ENCODE measurements at regions not wholly inside any gene's neighbourhood (a gene's known extent, or its start where the extent isn't known, plus 50 kb on each side); places are given as distances from the start of the nearest gene placed in this dataset.

DNA sequence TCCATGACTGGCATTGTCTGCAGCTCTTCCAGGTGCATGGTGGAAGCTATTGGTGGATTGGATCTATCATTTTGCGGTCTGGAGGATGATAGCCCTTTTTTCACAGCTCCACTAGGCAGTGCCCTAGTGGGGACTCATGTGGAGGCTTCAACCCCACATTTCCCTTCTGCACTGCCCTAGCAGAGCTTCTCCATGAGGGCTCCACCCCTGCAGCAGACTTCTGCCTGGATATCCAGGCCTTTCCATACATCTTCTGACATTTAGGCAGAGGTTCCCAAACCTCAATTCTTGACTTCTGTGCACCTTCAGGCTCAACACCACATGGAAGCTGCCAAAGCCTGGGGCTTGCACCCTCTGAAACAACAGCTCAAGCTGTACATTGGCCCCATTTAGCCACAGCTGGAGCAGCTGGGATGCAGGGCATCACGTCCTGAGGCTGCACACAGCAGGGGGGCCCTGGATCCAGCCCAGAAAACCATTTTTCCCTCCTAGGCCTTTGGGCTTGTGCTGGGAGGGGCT is 800.2 kb upstream of the MIR17HG start:
- Histone ChIP-seq H2AFZ (replicated peaks; ENCODE audit: low read length, poor library complexity) (no peak overlapping the region), H3K23ac (ENCODE audit: low read depth, low read length) (no peak overlapping the region), H2AK9ac (replicated peaks; ENCODE audit: low read depth, low read length, poor library complexity) (no peak overlapping the region), H4K5ac (ENCODE audit: low read depth, low read length) (no peak overlapping the region), H3K9me3 (ENCODE audit: control insufficient read depth, insufficient read depth, low read length) (peaks cover 5% of the 10 kb centered on the region; the same call in 1 of the 2 replicates), H3K4me3 (ENCODE audit: insufficient read depth, low read depth, low read length) (no peak overlapping the region), H3K14ac (replicated peaks; ENCODE audit: low read depth, low read length) (no peak overlapping the region), H4K91ac (ENCODE audit: insufficient read depth, low read depth, low read length) (no peak overlapping the region), H3K36me3 (ENCODE audit: control insufficient read depth, insufficient read depth, low read length) (no peaks in the 10 kb centered on the region), H2BK15ac (ENCODE audit: low read depth, low read length) (no peak overlapping the region), H3K56ac (ENCODE audit: extremely low read depth, insufficient read depth, low read length) (no peak overlapping the region), H3K9me1 (ENCODE audit: insufficient read depth, low read length) (no peaks in the 10 kb centered on the region), H3K9ac (ENCODE audit: low read depth, low read length) (no peak overlapping the region), H3K79me1 (ENCODE audit: low read depth in 1 of 2, low read length in 2 of 2) (no peaks in the 10 kb centered on the region), H2BK120ac (ENCODE audit: low read depth, low read length) (no peak overlapping the region), H3K4me1 (ENCODE audit: control insufficient read depth, insufficient read depth, low read length) (no peaks in the 10 kb centered on the region), H3K4me2 (ENCODE audit: low read depth, low read length) (no peak overlapping the region), H2AK5ac (ENCODE audit: low read depth, low read length) (no peak overlapping the region), H3K27me3 (ENCODE audit: control insufficient read depth, insufficient read depth, low read length) (no peaks in the 10 kb centered on the region), H2BK20ac (ENCODE audit: low read depth, low read length) (no peak overlapping the region), H3K27ac (ENCODE audit: insufficient read depth, low read length) (no peak overlapping the region), H4K8ac (ENCODE audit: low read depth in 2 of 2, low read length in 2 of 2) (no peak overlapping the region), H4K20me1 (ENCODE audit: insufficient read depth, low read length) (no peaks in the 10 kb centered on the region), H3K18ac (ENCODE audit: low read depth, low read length) (no peak overlapping the region), H2BK5ac (ENCODE audit: low read depth, low read length, poor library complexity, severe bottlenecking) (no peak overlapping the region), H3K4ac (ENCODE audit: low read depth, low read length) (no peak overlapping the region)
- TF ChIP-seq CHD1 (IDR thresholded peaks at IDR 0.05; ENCODE audit: low read depth, low read length): no peak
- TF ChIP-seq SMC3 (IDR thresholded peaks at IDR 0.05; ENCODE audit: low read depth, low read length): no peak
- TF ChIP-seq, protein P1, sequence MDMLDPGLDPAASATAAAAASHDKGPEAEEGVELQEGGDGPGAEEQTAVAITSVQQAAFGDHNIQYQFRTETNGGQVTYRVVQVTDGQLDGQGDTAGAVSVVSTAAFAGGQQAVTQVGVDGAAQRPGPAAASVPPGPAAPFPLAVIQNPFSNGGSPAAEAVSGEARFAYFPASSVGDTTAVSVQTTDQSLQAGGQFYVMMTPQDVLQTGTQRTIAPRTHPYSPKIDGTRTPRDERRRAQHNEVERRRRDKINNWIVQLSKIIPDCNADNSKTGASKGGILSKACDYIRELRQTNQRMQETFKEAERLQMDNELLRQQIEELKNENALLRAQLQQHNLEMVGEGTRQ (IDR thresholded peaks at IDR 0.05; ENCODE audit: low read depth, low read length): no peak
- TF ChIP-seq, protein P2, sequence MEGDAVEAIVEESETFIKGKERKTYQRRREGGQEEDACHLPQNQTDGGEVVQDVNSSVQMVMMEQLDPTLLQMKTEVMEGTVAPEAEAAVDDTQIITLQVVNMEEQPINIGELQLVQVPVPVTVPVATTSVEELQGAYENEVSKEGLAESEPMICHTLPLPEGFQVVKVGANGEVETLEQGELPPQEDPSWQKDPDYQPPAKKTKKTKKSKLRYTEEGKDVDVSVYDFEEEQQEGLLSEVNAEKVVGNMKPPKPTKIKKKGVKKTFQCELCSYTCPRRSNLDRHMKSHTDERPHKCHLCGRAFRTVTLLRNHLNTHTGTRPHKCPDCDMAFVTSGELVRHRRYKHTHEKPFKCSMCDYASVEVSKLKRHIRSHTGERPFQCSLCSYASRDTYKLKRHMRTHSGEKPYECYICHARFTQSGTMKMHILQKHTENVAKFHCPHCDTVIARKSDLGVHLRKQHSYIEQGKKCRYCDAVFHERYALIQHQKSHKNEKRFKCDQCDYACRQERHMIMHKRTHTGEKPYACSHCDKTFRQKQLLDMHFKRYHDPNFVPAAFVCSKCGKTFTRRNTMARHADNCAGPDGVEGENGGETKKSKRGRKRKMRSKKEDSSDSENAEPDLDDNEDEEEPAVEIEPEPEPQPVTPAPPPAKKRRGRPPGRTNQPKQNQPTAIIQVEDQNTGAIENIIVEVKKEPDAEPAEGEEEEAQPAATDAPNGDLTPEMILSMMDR (conservative IDR thresholded peaks at IDR 0.05; ENCODE audit: low read depth, low read length): no peak
- TF ChIP-seq MAZ (IDR thresholded peaks at IDR 0.05; ENCODE audit: borderline replicate concordance, low read depth, low read length): no peak
- TF ChIP-seq MXI1 (IDR thresholded peaks at IDR 0.05; ENCODE audit: borderline replicate concordance, low read depth, low read length): no peak
- TF ChIP-seq POLR2A (IDR thresholded peaks at IDR 0.05; ENCODE audit: low read depth, low read length): no peak
- TF ChIP-seq FOS (IDR thresholded peaks at IDR 0.05; ENCODE audit: low read depth, low read length): no peak
- TF ChIP-seq MAFK (IDR thresholded peaks at IDR 0.05; ENCODE audit: low read depth, low read length): no peak
- TF ChIP-seq RCOR1 (IDR thresholded peaks at IDR 0.05; ENCODE audit: insufficient replicate concordance, low read length): no peak
- TF ChIP-seq RAD21 (IDR thresholded peaks at IDR 0.05; ENCODE audit: low read length): no peak
- TF ChIP-seq, protein P3, sequence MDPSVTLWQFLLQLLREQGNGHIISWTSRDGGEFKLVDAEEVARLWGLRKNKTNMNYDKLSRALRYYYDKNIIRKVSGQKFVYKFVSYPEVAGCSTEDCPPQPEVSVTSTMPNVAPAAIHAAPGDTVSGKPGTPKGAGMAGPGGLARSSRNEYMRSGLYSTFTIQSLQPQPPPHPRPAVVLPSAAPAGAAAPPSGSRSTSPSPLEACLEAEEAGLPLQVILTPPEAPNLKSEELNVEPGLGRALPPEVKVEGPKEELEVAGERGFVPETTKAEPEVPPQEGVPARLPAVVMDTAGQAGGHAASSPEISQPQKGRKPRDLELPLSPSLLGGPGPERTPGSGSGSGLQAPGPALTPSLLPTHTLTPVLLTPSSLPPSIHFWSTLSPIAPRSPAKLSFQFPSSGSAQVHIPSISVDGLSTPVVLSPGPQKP (IDR thresholded peaks at IDR 0.05; ENCODE audit: borderline replicate concordance, low read depth, low read length): no peak
- TF ChIP-seq NFE2L2 (IDR thresholded peaks at IDR 0.05; ENCODE audit: low read depth, low read length): no peak
- TF ChIP-seq BHLHE40 (IDR thresholded peaks at IDR 0.05; ENCODE audit: low read depth, low read length): no peak
- no peak for TF ChIP-seq RFX5 (IDR thresholded peaks at IDR 0.05; ENCODE audit: low read depth, low read length)
- no peak for TF ChIP-seq CEBPB (IDR thresholded peaks at IDR 0.05; ENCODE audit: low read depth, low read length)
- ChIA-PET POLR2A (ENCODE audit: unreplicated experiment) (no interaction called here), CTCF (interaction anchor here (0.6 kb wide), 1 partner anchor 1087 kb away, joined by 3 read pairs; no protein-coding TSS in a partner anchor)
- BruUV-seq (replicated peaks): no TSS peak
- intact Hi-C loops (cut with micrococcal nuclease): no loop called here
- in situ Hi-C loops (cut with MboI; ENCODE audit: low sequenced_read_pairs): no loop called here
- dilution Hi-C loops (cut with HindIII; ENCODE audit: low sequenced_read_pairs, unreplicated experiment): no loop called here
- DNase-seq: no peak
- no CpG with 5 or more reads among the region's 2 CpGs for WGBS, 2 experiments (ENCODE audit: extremely low coverage in 2 of 2, insufficient read length in 1 of 2)
- ATAC-seq (ENCODE audit: low read depth): no peak

Data from IMR-90 (cell line).